HL-60 (cell line): ENCODE measurements at regions not wholly inside any gene's neighbourhood (a gene's known extent, or its start where the extent isn't known, plus 50 kb on each side); places are given as distances from the start of the nearest gene placed in this dataset.

Experiments used
- DNase-seq, 2 experiments: peaks; one replicate each; pipeline ENCODE4 v3.0.0-alpha.2; 2010 to 2020; ENCODE audit warnings: low read depth in 1 of 2, low spot score in 1 of 2
- H3K27ac ChIP-seq: fragments of 250-450 bp; sonication (Bioruptor Pico); replicated peaks from 2 replicates; pipeline ENCODE4 v1.5.1; 2020; ENCODE audit warnings: mild to moderate bottlenecking, moderate library complexity
- H3K27me3 ChIP-seq: fragments of 250-450 bp; sonication (Bioruptor Pico); 2 replicates; pipeline ENCODE4 v1.5.1; 2021; ENCODE audit warnings: mild to moderate bottlenecking, moderate library complexity; ENCODE audit not compliant: insufficient read depth, poor library complexity, severe bottlenecking
- H3K4me3 ChIP-seq: replicated peaks from 2 replicates; pipeline ENCODE4 v1.5.1; 2011; ENCODE audit warnings: mild to moderate bottlenecking, control low read depth, low read length; ENCODE audit not compliant: insufficient read depth
- CTCF ChIP-seq: IDR thresholded peaks from one replicate; pipeline ENCODE4 v1.5.1; 2011; ENCODE audit warnings: low read length, control low read depth, inconsistent platforms; ENCODE audit not compliant: insufficient read depth
- GABPA ChIP-seq: IDR thresholded peaks from 2 replicates; pipeline ENCODE4 v1.6.1; 2012; ENCODE audit warnings: low read depth
- POLR2AphosphoS5 ChIP-seq: IDR thresholded peaks from 2 replicates; pipeline ENCODE4 v1.6.1; 2012; ENCODE audit warnings: low read depth
- REST ChIP-seq: IDR thresholded peaks from 2 replicates; pipeline ENCODE4 v1.6.1; 2012; ENCODE audit warnings: low read depth; ENCODE audit not compliant: insufficient replicate concordance
- SPI1 ChIP-seq: IDR thresholded peaks from 2 replicates; pipeline ENCODE4 v1.6.1; 2012; ENCODE audit warnings: low read depth, mild to moderate bottlenecking, borderline replicate concordance

- Histone ChIP-seq H3K27me3 (no peaks in the 10 kb centered on the region), H3K27ac (no peak overlapping the region), H3K4me3 (no peak overlapping the region)
- DNase-seq: no peak
- TF ChIP-seq REST (no peak), POLR2AphosphoS5 (no peak), CTCF (no peak), GABPA (no peak), SPI1 (no peak)
Measured at GRCh38 chr2:118333664-118334063, 245.4 kb downstream of the INSIG2 start.

GRCh38 chr2:118325321-118325955, 237.2 kb downstream of the INSIG2 start:
- no peaks in the 10 kb centered on the region for H3K27me3 ChIP-seq
- no peak for DNase-seq
- TF ChIP-seq REST (no peak), GABPA (no peak), CTCF (no peak)

GRCh38 chr2:118322406-118322805, 234.1 kb downstream of the INSIG2 start:
- DNase-seq: peak in 1 of 2 experiments; percentile 16
- no peak for TF ChIP-seq GABPA
- TF ChIP-seq SPI1: no peak
- TF ChIP-seq REST: no peak
- TF ChIP-seq POLR2AphosphoS5: no peak
- no peak for TF ChIP-seq CTCF
- Histone ChIP-seq H3K27me3 (peaks cover 3% of the 10 kb centered on the region), H3K27ac (no peak overlapping the region), H3K4me3 (no peak overlapping the region)

More at GRCh38 chr2:118325321-118325955, 237.2 kb downstream of the INSIG2 start:
- Histone ChIP-seq H3K4me3 (no peak overlapping the region), H3K27ac (no peak overlapping the region)
